Pancreas (tissue), 10 donors: ENCODE measurements at regions not wholly inside any gene's neighbourhood (a gene's known extent, or its start where the extent isn't known, plus 50 kb on each side); places are given as distances from the start of the nearest gene placed in this dataset.

Experiments
- ATAC-seq, 4 donors: fragments of 200-7000 bp; cut with Tn5 transposase; one replicate each; pipeline versions ENCODE4 v1.8.0 to v1.9.1; 2020; ENCODE audit warnings: mild to moderate bottlenecking in 4 of 4, moderate library complexity in 4 of 4
- DNase-seq, 6 donors: peaks; one replicate each; pipeline ENCODE4 v3.0.0-alpha.2; 2020
- FAIRE-seq: peaks from 2 replicates; lab custom pipeline; 2012; peaks lifted over from hg19 to GRCh38; lab: Jason Lieb, UNC
- H3K27ac ChIP-seq, 4 donors: fragments of 200-600 bp; sonication (generic); 1 replicate in 3 of 4; 2 replicates in 1 of 4; pipeline versions ENCODE4 v1.5.0 to v1.8.0; 2020
- H3K27me3 ChIP-seq, 4 donors: fragments of 200-600 bp; one replicate each; pipeline ENCODE4 v1.8.0; 2021
- H3K36me3 ChIP-seq, 3 donors: fragments of 200-600 bp; sonication (generic) in 1 of 3; one replicate each; pipeline versions ENCODE4 v1.5.0 to v1.8.0; 2020 to 2021
- H3K4me1 ChIP-seq, 3 donors: fragments of 200-600 bp; one replicate each; pipeline ENCODE4 v1.8.0; 2021
- H3K4me3 ChIP-seq, 4 donors: fragments of 200-600 bp; sonication (generic) in 2 of 4; one replicate each; pipeline versions ENCODE4 v1.5.0 to v1.8.0; 2020 to 2021
- H3K9me3 ChIP-seq, 4 donors: fragments of 200-600 bp; one replicate each; pipeline ENCODE4 v1.8.0; 2021
- WGBS, 2 donors: extraction: QIAGEN DNeasy Blood & Tissue Kit; methylation state at CpG; one replicate each; pipeline ENCODE4 v1.1.7; 2013; 5-methylcytosine and 5-hydroxymethylcytosine counted together
- intact Hi-C, 3 donors: fragments of 100-400 bp; cut with DNase I; formaldehyde crosslinking; loops; one replicate each; pipeline versions ENCODE4 v1.11.1 to v1.14.2; 2022
- TF ChIP-seq, protein P1 (sequence below), 4 donors: fragments of 200-600 bp; sonication (generic) in 3 of 4; IDR thresholded peaks; one replicate each; pipeline versions ENCODE4 v1.5.0 to v1.8.0; 2021; ENCODE audit warnings: antibody characterized with exemption in 4 of 4
- donor health status: healthy with polysubstance abuse.
- donor health status: DM: no; HTN: no; CAD: no; lungs with moderate emphysema.
- donor health status: DM: no; HTN: no; CAD: no.
- donor health status: control.
- donor health status: control.
- donor health status: Bipolar disorder and iron deficiency.
- donor health status: DM: yes; HTN: yes; CAD: no.
- donor health status: DM: no; HTN: no; CAD: no.
- donor health status: DM: no; HTN: no; CAD: no.
- donor health status: DM: yes; HTN: yes; CAD: no.

DNA sequence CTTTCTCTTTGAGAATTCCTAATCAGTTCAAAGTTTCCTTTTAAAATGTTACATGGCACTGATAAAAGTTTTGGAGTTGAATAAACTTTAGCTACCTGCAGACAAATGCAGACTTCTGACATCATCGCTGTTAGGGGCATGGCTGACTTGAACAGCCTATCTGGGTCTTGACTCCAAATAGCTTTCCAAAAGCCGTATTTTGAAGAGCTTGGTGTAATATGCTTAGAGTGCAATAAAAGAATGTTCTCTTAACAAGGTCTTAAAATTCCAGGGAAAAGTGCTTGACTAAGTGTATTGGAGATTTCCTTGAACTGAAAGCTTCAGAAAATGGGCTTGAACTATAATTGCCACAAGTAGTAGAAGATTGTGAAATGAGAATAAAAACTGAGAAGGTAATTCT lies 342.9 kb upstream of the DCC start:
- H3K4me3 ChIP-seq, result no peak overlapping the region
- no peaks in the 10 kb centered on the region for H3K9me3 ChIP-seq
- DNase-seq (no peak), ATAC-seq (no peak), FAIRE-seq (no peak)
- no peaks in the 10 kb centered on the region for H3K27me3 ChIP-seq
- intact Hi-C loops, result no loop called here
- 70 to 79% methylated on average over 2 of the region's 2 CpGs for WGBS, 2 donors
- H3K36me3 ChIP-seq, result no peaks in the 10 kb centered on the region
- no peaks in the 10 kb centered on the region for H3K4me1 ChIP-seq
- H3K27ac ChIP-seq, result no peak overlapping the region
- TF ChIP-seq, protein P1, sequence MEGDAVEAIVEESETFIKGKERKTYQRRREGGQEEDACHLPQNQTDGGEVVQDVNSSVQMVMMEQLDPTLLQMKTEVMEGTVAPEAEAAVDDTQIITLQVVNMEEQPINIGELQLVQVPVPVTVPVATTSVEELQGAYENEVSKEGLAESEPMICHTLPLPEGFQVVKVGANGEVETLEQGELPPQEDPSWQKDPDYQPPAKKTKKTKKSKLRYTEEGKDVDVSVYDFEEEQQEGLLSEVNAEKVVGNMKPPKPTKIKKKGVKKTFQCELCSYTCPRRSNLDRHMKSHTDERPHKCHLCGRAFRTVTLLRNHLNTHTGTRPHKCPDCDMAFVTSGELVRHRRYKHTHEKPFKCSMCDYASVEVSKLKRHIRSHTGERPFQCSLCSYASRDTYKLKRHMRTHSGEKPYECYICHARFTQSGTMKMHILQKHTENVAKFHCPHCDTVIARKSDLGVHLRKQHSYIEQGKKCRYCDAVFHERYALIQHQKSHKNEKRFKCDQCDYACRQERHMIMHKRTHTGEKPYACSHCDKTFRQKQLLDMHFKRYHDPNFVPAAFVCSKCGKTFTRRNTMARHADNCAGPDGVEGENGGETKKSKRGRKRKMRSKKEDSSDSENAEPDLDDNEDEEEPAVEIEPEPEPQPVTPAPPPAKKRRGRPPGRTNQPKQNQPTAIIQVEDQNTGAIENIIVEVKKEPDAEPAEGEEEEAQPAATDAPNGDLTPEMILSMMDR (IDR thresholded peaks at IDR 0.05), result no peak

DNA sequence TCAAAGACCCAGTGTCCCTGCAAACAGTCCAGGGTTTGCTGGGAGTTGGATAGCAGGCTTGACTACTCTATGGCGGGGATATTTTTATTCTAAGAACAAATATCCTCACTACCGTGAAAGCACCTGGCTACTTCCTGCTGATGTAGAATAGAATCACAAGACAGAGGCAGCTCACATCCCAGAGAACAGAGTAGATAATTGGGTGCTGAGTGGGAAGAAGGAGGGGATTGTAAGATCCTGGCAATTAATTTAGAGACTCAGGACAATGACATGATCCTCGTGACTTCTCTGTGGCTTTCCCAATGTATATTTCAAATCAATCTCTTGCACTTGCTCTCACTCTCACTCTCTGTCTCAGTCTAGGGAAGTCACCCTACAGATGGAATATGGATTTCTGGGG lies 341.9 kb upstream of the DCC start:
- DNase-seq (no peak), ATAC-seq (no peak), FAIRE-seq (no peak)
- Histone ChIP-seq H3K36me3 (no peaks in the 10 kb centered on the region), H3K27me3 (no peaks in the 10 kb centered on the region), H3K27ac (no peak overlapping the region), H3K4me3 (no peak overlapping the region), H3K4me1 (no peaks in the 10 kb centered on the region), H3K9me3 (no peaks in the 10 kb centered on the region)
- TF ChIP-seq, protein P1 (IDR thresholded peaks at IDR 0.05), result no peak
- WGBS, 2 donors, result 50 to 62% methylated on average over 3 of the region's 3 CpGs
- intact Hi-C loops, result no loop called here

GRCh38 chr18:51998711-51999110 lies 341.3 kb upstream of the DCC start:
- TF ChIP-seq, protein P1 (IDR thresholded peaks at IDR 0.05), result no peak
- intact Hi-C loops, result no loop called here
- no peaks in the 10 kb centered on the region for H3K36me3 ChIP-seq
- FAIRE-seq (no peak), ATAC-seq (no peak), DNase-seq (no peak)
- H3K27ac ChIP-seq, result no peak overlapping the region
- H3K27me3 ChIP-seq, result no peaks in the 10 kb centered on the region
- H3K4me3 ChIP-seq, result no peak overlapping the region
- WGBS, 2 donors, result 66 to 73% methylated on average over 3 of the region's 3 CpGs
- H3K9me3 ChIP-seq, result no peaks in the 10 kb centered on the region
- H3K4me1 ChIP-seq, result no peaks in the 10 kb centered on the region

- ATAC-seq, result no peak
Observed at GRCh38 chr18:51999351-51999750, 340.6 kb upstream of the DCC start.

GRCh38 chr18:52000435-52000834 lies 339.6 kb upstream of the DCC start:
- 69 to 86% methylated on average over 1 of the region's 1 CpG for WGBS, 2 donors
- no peaks in the 10 kb centered on the region for H3K4me1 ChIP-seq
- no peaks in the 10 kb centered on the region for H3K36me3 ChIP-seq
- TF ChIP-seq, protein P1 (IDR thresholded peaks at IDR 0.05), result no peak
- FAIRE-seq, result no peak
- no peaks in the 10 kb centered on the region for H3K27me3 ChIP-seq
- H3K9me3 ChIP-seq, result no peaks in the 10 kb centered on the region
- DNase-seq, result no peak
- H3K4me3 ChIP-seq, result no peak overlapping the region
- intact Hi-C loops, result no loop called here
- no peak overlapping the region for H3K27ac ChIP-seq
- no peak for ATAC-seq

More at GRCh38 chr18:51999351-51999750, 340.6 kb upstream of the DCC start:
- 41 to 55% methylated on average over 2 of the region's 2 CpGs for WGBS, 2 donors
- TF ChIP-seq, protein P1 (IDR thresholded peaks at IDR 0.05), result no peak
- H3K27ac ChIP-seq, result no peak overlapping the region
- H3K9me3 ChIP-seq, result no peaks in the 10 kb centered on the region
- intact Hi-C loops, result no loop called here
- no peaks in the 10 kb centered on the region for H3K27me3 ChIP-seq
- FAIRE-seq, result no peak
- H3K36me3 ChIP-seq, result no peaks in the 10 kb centered on the region
- no peak for DNase-seq
- H3K4me1 ChIP-seq, result no peaks in the 10 kb centered on the region
- H3K4me3 ChIP-seq, result no peak overlapping the region
